NCI-H446 treated with DMSO at 0.1 percent for 48 hours (cell line): ENCODE measurements at regions not wholly inside any gene's neighbourhood (a gene's known extent, or its start where the extent isn't known, plus 50 kb on each side); places are given as distances from the start of the nearest gene placed in this dataset.

ENCODE experiments used
- DNase-seq: peaks from one replicate; lab custom pipeline; 2025; lab: John Stamatoyannopoulos, UW

DNA sequence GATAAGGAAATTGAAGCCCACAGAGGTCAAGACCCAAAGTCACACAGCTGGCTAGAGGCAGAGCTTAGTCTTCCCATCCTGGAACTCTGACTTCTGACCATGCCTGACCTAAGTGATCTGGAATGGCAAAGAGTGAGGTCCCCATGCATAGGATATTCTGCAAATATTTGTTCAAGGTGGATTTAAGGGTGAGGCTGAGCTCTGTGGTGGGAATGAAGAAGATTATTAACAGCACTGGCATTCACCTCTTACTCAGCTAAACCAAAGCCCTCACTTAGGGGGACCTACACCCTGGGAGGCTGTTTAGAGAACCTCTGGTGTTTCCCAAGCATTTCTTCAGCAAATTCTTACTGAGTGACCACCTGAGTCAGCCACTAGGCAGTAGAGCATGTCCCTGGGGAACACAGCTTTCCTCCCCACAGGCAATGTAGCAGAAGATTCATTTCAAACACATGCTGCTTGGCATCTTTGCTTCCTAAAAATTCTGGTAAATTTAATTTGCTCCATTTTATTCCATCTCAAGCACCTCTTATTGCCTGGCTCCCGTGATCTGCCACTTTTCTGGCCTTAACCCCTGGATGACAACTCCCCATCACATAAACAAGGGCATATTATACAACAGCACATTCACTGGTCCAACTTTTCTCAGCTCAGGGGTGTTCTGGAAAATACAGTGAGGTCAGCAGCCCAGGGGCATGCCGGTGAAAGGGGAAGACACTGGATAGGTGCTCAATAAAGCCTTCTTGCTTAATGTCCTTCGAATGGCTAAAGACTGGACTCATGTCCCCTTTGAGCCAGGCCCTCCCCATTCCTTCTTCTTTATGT is 176.0 kb downstream of the ABHD5 start:
- DNase-seq: no peak

DNA sequence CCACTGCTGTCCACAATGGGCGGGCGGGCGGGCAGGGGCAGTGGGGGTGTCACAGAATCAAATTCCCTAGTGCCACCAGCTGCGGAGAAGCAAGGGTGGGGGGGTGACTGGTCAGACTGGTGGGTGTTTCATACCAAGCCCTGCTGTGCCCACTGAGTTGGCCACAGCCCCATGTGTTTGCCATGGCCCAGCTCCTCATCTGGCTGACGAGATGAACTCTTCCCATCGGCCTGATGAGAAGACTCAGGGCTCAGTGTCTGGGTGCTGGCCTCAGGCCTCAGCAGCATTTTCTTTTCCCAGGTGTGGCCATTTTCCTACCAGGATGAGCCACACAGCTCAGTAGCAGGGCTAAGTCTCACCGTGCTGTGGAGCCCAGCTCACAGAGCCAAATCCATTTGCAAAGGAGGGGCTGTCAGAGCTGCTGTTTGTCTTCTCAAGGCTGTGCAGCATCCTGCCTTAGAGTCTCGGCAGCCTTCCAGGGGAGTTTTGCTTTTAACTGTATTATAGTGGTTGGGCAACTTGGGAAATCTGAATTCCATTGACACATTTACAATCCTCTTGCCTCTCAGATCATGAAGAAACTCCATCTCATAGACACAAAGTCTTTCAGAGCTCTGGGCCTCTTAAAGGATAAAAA is 176.8 kb downstream of the ABHD5 start:
- DNase-seq: no peak

DNA sequence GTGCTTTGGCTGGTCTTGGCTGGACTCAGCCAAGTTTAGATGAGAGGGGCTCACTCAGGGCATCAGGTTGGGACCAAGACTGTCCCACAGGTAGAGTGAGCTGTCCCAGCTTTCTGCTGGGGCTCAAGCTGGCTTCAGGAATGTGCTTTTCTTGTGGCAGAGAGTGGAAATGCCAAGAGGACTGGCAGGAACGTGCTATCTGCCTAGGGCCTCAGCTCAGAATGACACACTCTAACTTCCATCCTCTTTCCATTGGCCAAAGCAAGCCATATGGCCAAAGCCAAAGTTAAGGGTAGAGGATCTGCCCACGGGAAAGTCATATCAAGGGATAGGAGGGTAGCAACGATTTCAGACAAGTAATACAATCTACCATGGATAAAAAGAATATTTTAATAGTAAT is 178.8 kb downstream of the ABHD5 start:
- DNase-seq: no peak

- DNase-seq: no peak
Measured at GRCh38 chr3:43870120-43870519, 179.4 kb downstream of the ABHD5 start.

DNA sequence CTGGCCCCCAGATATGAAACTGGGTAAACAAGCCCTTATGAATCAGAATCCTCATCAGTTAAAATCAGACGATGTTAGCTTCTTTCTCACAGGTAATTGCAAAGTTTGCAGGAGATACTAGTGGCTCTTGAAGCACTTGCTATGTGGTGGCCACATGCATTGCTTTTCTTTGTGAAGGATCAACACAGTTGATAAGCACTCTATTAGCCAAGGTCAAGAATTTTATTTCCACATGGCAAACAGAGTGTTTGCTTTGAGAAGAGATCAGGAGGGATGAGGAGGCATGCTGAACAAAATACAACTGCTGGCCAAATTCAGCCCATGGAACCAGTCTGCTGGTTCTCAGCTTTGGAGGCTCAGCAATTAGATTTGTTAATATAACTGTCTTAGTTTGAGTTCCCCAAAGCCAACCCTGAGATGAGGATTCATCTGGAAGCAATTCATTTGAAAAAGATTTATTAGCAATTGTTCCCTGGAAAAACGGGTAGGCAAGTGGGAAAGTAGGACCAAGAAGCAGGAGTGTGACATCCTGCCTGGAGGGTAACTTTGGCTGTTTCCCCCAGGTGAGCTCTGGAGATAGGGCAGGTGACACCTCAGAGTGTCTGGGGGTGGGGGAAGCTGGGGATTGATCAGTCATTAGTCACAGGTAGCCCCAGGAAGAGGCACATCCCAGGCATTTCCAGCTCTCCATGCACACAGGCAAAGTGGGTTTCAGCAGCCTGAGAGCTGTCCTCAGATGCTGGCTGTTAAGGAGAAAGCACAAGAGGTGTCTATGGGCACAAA is 180.3 kb downstream of the ABHD5 start:
- no peak for DNase-seq

DNA sequence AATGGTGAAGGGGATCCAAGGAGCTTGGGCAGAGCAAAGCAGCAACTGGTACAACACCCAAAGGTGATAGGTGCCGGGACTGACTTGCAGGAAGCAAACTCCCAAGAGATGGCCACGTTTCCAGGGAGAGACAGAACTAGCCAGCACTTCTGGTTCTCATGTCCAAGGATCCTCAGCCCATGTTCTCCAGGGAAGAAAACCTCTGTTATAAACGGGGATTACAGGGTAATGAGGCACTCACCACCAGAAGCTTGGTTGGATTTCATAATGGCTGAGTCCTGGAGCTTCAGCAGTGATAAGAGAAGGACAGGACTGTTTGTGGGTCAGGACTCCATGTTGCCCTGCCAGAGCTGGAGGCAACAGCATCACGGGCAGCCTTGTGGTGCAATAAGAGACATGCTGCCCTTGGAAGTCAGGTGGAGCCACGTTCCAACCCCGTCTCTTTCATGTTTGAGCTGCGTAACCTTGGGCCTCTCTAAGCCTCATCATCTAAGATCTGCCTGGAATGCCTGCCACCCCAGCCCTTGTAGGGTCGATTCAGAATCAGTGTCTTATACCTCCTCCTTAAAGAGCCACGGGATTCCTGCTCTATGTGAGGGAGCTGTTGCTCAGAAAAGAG is 181.0 kb downstream of the ABHD5 start:
- DNase-seq: no peak

- DNase-seq: no peak
Measured at GRCh38 chr3:43872301-43872700, 181.6 kb downstream of the ABHD5 start.

DNA sequence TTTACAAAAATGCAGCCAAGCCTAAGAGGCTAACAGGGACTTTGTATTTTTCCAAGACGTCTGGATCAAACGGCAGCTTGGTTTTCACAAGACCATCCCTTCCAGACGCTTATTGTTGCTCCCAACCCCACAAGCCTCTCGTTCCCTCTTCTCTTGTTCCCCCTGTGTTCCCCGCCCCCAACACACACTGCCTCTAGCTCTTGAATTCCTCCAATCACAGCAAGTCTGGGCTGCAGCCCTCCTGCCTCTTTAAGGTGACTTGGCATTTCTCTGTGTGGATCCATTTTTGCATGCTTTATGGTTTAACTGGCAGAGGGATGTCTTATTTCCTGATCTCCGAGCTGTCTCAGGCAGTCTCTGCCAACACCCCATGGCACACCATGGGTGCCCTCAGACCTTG is 182.2 kb downstream of the ABHD5 start:
- DNase-seq: no peak

DNA sequence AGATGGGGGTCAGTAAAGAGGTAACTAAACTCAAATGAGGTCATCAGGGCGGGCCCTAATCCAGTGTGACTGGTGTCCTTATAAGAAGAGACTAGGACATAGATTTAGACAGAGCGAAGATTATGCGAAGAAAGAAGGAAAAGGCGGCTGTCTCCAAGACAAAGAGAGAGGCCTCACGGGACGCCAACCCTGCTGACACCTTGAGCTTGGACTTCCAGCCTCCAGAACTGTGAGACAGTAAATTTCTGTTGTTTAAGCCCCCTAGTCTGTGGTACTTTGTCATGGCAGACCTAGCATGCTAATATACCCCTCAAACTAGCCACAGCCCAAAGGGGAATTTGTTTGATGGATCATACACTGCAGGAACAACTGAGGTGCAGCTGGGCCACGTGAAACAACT is 183.0 kb downstream of the ABHD5 start:
- DNase-seq: no peak

DNA sequence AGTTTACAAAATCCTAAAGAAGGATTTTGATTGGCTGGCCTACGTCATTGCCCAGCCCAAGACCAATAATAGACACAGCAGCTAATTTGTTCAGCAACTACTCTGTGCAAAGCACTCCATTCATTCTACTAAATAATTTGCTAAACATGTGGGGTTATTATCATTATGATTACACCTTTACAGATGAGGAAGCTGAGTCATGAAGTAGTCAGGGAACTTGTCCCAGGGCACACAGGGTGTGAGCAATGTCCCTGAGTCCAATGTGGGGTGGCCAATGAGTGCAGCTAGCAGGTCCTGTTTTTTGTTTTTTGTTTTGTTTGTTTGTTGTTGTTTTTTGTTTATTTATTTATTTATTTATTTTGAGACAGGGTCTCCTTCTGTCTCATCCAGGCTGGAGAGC is 183.6 kb downstream of the ABHD5 start:
- no peak for DNase-seq

DNA sequence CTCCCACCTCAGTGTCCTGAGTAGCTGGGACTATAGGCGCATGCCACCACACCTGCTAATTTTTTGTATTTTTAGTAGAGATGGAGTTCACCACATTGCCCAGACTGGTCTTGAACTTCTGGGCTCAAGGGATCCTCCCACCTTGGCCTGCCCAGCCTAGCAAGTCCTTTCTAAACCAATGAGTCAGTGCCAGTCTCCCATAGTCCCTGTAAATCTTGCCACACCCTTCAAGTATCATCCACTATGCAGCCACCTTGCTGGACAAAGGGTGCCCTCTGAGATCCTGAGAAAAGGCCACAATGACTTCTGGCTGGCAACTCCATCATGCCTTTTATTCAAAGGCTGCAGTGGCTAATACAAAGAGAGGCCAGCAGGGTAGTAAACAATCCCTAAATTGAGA is 184.0 kb downstream of the ABHD5 start:
- DNase-seq: no peak

DNA sequence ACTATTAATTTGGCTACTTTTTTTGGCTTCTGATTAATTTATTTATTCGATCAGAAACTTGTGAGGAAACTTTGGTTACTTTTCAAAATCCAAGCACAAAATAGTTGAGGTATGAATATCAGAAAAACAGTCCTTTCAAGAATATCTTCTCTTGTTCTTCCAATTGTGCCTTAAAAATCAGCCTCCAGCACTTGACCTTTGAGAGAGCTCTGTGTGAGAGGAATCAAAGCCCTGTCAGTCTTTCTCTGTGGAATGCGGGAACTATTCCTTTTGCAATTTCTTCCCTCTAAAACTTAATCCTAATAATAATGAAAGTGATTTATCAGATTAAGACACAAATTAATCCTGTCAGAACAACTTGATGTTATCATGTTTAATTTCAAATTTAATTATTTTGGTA is 185.9 kb downstream of the ABHD5 start:
- no peak for DNase-seq

- no peak for DNase-seq
Measured at GRCh38 chr3:43879166-43879565, 188.4 kb downstream of the ABHD5 start.

DNA sequence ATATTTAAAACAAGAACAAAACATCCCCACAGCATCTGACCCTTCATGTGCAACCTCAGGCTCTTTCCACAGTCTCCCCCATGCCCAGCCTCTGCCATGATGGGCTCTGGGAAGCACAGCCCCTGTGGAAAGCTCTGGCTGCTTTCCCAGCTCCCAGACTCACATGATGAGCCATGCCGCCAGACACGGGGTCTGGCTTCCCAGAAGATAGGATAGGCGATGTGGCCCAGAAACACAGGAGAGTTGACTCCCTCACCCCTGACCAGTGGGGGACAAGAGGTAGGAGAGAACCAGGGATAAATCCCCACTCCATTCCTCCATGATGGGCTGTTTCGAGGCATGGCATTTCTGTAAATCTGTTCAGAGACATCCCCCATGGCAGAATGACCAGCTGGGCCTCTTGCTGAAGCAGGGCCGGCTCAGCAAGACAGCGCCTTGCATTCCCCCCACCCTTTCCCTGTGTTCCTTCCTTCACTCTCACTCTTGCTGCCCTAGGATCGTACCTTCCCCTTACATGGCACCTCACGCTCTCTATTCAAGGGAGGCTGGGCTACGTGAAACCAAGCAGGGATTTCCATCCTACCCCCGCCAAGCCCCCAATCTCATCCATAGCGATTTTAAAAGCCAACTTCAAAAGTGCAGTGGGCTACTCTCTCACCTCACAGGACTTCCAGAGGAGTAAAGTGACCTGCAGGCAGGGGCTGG is 192.4 kb downstream of the ABHD5 start:
- DNase-seq: no peak

- no peak for DNase-seq
Measured at GRCh38 chr3:43883729-43884396, 193.1 kb downstream of the ABHD5 start.

DNA sequence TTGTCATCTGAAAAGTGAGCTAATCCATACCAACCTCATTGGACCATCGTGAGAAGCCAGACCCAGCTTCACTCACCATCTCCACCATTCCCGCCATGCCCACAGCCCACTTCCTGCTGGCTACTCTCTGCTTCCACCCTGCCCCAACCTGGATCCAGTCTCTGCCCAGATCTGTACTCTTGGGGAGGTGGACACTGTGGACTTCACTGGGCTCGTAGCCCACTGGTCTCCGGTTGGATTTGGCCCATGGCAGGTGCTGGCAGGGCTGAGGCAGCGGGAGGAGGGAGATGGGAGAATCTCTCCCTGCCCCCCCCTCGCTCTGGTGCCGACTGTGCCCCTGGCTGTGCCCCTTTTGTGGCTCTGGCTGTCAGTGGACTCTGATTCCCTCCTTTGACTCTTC is 193.8 kb downstream of the ABHD5 start:
- DNase-seq: no peak

DNA sequence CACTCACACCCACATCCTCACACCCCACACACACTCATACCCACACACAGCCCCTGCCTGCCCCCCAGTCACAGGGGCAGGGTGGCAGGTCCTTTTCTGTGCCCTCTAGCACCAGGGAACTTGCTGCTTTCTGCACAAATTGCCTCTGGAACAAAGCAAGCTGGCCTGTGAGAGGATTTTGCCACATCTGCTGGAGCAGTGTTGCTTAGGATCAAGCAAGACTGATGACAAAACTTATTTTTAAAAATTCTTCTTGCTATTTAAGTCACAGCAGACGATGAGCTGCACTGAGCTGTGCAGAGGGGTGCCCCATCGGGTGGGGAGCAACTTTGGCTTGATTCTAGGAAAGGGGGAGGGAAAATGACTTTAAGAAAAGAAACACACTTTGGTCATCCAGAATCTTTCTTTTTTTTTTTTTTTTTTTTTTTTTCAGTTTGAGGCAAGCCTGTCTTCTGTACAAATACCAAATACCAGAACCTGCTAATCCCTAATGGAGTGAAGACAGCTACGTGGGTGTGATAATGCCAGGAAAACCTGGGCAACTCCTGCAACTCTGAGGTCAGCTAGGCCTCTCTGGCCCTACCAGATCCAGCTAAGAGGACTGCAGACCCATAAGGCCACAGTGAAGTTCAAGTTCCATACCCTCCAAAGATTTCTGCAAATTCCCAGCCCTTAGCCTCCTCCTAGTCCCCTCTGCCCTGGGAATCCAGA is 195.3 kb downstream of the ABHD5 start:
- no peak for DNase-seq

GRCh38 chr3:43892061-43892460 is 201.3 kb downstream of the ABHD5 start:
- no peak for DNase-seq

- DNase-seq: no peak
Measured at GRCh38 chr3:43892526-43892925, 201.8 kb downstream of the ABHD5 start.

- DNase-seq: no peak
Measured at GRCh38 chr3:43893727-43894126, 203.0 kb downstream of the ABHD5 start.
